H9 (cell line): ENCODE measurements at regions not wholly inside any gene's neighbourhood (a gene's known extent, or its start where the extent isn't known, plus 50 kb on each side); places are given as distances from the start of the nearest gene placed in this dataset.

Experiments used
- DNase-seq: peaks from one replicate; pipeline ENCODE4 v3.0.0-alpha.2; 2017
- H2AFZ ChIP-seq: one replicate; pipeline ENCODE4 v1.6.1; 2013; ENCODE audit warnings: mild to moderate bottlenecking, low read length, control low read depth, moderate library complexity
- H2AK5ac ChIP-seq: 2 replicates; pipeline ENCODE4 v1.6.1; 2013; ENCODE audit warnings: low read length, control low read depth, mixed read lengths; ENCODE audit not compliant: insufficient read length
- H2BK120ac ChIP-seq: one replicate; pipeline ENCODE4 v1.6.1; 2013; ENCODE audit warnings: low read depth, mild to moderate bottlenecking, low read length, control low read depth, inconsistent platforms; ENCODE audit not compliant: poor library complexity, severe bottlenecking
- H2BK12ac ChIP-seq: 2 replicates; pipeline ENCODE4 v1.6.1; 2013; ENCODE audit warnings: low read length, control low read depth, mixed read lengths, low read depth; ENCODE audit not compliant: insufficient read length
- H2BK15ac ChIP-seq: 2 replicates; pipeline ENCODE4 v1.6.1; 2013; ENCODE audit warnings: low read depth, low read length, control low read depth
- H2BK20ac ChIP-seq: one replicate; pipeline ENCODE4 v1.6.1; 2013; ENCODE audit warnings: low read depth, mild to moderate bottlenecking, low read length, control low read depth, inconsistent platforms; ENCODE audit not compliant: poor library complexity, severe bottlenecking
- H2BK5ac ChIP-seq: 2 replicates; pipeline ENCODE4 v1.6.1; 2013; ENCODE audit warnings: low read length, control low read depth, mixed read lengths; ENCODE audit not compliant: insufficient read length
- H3K14ac ChIP-seq: 2 replicates; pipeline ENCODE4 v1.6.1; 2013; ENCODE audit warnings: low read length, control low read depth; ENCODE audit not compliant: insufficient read depth
- H3K18ac ChIP-seq: 2 replicates; pipeline ENCODE4 v1.6.1; 2013; ENCODE audit warnings: low read depth, mild to moderate bottlenecking, mixed read lengths, low read length, control low read depth; ENCODE audit not compliant: insufficient read length
- H3K23ac ChIP-seq: 2 replicates; pipeline ENCODE4 v1.6.1; 2013; ENCODE audit warnings: low read length, control low read depth, mixed read lengths, low read depth; ENCODE audit not compliant: insufficient read length
- H3K23me2 ChIP-seq: 2 replicates; pipeline ENCODE4 v1.6.1; 2013; ENCODE audit warnings: low read depth, mild to moderate bottlenecking, mixed read lengths, low read length, control low read depth; ENCODE audit not compliant: insufficient read length, poor library complexity, severe bottlenecking
- H3K27ac ChIP-seq: 2 replicates; pipeline ENCODE4 v1.5.1; 2013; ENCODE audit warnings: low read length, control low read depth, mixed read lengths, low read depth; ENCODE audit not compliant: insufficient read length
- H3K27me3 ChIP-seq: 2 replicates; pipeline ENCODE4 v1.6.1; 2013; ENCODE audit warnings: low read length, control low read depth, inconsistent platforms; ENCODE audit not compliant: insufficient read depth
- H3K4ac ChIP-seq: 2 replicates; pipeline ENCODE4 v1.6.1; 2013; ENCODE audit warnings: low read depth, mild to moderate bottlenecking, control low read depth, inconsistent platforms, low read length, moderate library complexity
- H3K4me1 ChIP-seq: 2 replicates; pipeline ENCODE4 v1.6.1; 2013; ENCODE audit warnings: low read length, control low read depth, inconsistent platforms; ENCODE audit not compliant: insufficient read depth
- H3K4me2 ChIP-seq: 2 replicates; pipeline ENCODE4 v1.6.1; 2013; ENCODE audit warnings: low read length, control low read depth, mixed read lengths; ENCODE audit not compliant: insufficient read length, insufficient read depth
- H3K56ac ChIP-seq: 2 replicates; pipeline ENCODE4 v1.6.1; 2013; ENCODE audit warnings: low read depth, mild to moderate bottlenecking, mixed read lengths, low read length, control low read depth; ENCODE audit not compliant: insufficient read length
- H3K79me1 ChIP-seq: 2 replicates; pipeline ENCODE4 v1.6.1; 2013; ENCODE audit warnings: low read depth, mild to moderate bottlenecking, moderate library complexity, low read length, control low read depth, inconsistent platforms; ENCODE audit not compliant: insufficient read depth, poor library complexity, severe bottlenecking
- H3K79me2 ChIP-seq: 2 replicates; pipeline ENCODE4 v1.6.1; 2013; ENCODE audit warnings: low read length, control low read depth, inconsistent platforms; ENCODE audit not compliant: insufficient read depth
- H3K9ac ChIP-seq: 2 replicates; pipeline ENCODE4 v1.6.1; 2013; ENCODE audit warnings: low read length, control low read depth, mixed read lengths; ENCODE audit not compliant: insufficient read length; ENCODE audit errors: extremely low read depth
- H3K9me3 ChIP-seq: one replicate; pipeline ENCODE4 v1.6.1; 2013; ENCODE audit warnings: low read depth, low read length, inconsistent platforms; ENCODE audit not compliant: control insufficient read depth
- H3T11ph ChIP-seq: one replicate; pipeline ENCODE4 v1.6.1; 2013; ENCODE audit warnings: mild to moderate bottlenecking, low read length, control low read depth, inconsistent platforms
- H4K20me1 ChIP-seq: one replicate; pipeline ENCODE4 v1.6.1; 2013; ENCODE audit not compliant: control insufficient read depth, insufficient read length, insufficient read depth
- H4K5ac ChIP-seq: 2 replicates; pipeline ENCODE4 v1.6.1; 2013; ENCODE audit warnings: low read depth, mild to moderate bottlenecking, mixed read lengths, low read length, control low read depth; ENCODE audit not compliant: insufficient read length
- H4K8ac ChIP-seq: replicated peaks from 2 replicates; pipeline ENCODE4 v1.6.1; 2013; ENCODE audit warnings: low read length, control low read depth, mixed read lengths, low read depth; ENCODE audit not compliant: insufficient read length
- H4K91ac ChIP-seq: 2 replicates; pipeline ENCODE4 v1.6.1; 2013; ENCODE audit warnings: low read depth, mild to moderate bottlenecking, moderate library complexity, mixed read lengths, low read length, control low read depth; ENCODE audit not compliant: insufficient read length
- H3K27ac Mint-ChIP-seq, 3 experiments: 2 replicates in 2 of 3; 3 replicates in 1 of 3; pipeline ENCODE4 v1.8.0; 2020 to 2021; ENCODE audit warnings: mixed read lengths in 3 of 3, mild to moderate bottlenecking in 1 of 3, moderate library complexity in 1 of 3
- H3K27me3 Mint-ChIP-seq: 2 replicates; pipeline ENCODE4 v1.8.0; 2021; ENCODE audit warnings: low read depth, mild to moderate bottlenecking, moderate library complexity, mixed read lengths
- H3K36me3 Mint-ChIP-seq, 3 experiments: 2 replicates in 2 of 3; 3 replicates in 1 of 3; pipeline ENCODE4 v1.8.0; 2020 to 2021; ENCODE audit warnings: low read depth in 3 of 3, mixed read lengths in 3 of 3; ENCODE audit not compliant: insufficient read depth in 1 of 3
- H3K4me1 Mint-ChIP-seq, 2 experiments: 2 replicates each; pipeline ENCODE4 v1.8.0; 2020; ENCODE audit warnings: mixed read lengths in 2 of 2
- H3K4me3 Mint-ChIP-seq, 2 experiments: 2 replicates in 1 of 2; 3 replicates in 1 of 2; pipeline ENCODE4 v1.8.0; 2020 to 2021; ENCODE audit warnings: mild to moderate bottlenecking in 2 of 2, mixed read lengths in 2 of 2, moderate library complexity in 1 of 2
- H3K9me3 Mint-ChIP-seq, 2 experiments: 2 replicates in 1 of 2; 3 replicates in 1 of 2; pipeline ENCODE4 v1.8.0; 2020; ENCODE audit warnings: mild to moderate bottlenecking in 2 of 2, mixed read lengths in 2 of 2, moderate library complexity in 1 of 2
- CTCF ChIP-seq: fragments of 200-600 bp; sonication (generic); conservative IDR thresholded peaks from 3 replicates; pipeline ENCODE4 v1.8.0; 2021; ENCODE audit warnings: antibody characterized with exemption, mild to moderate bottlenecking
- WGBS: extraction: QIAGEN DNeasy Blood & Tissue Kit; methylation state at CpG from one replicate; pipeline ENCODE4 v1.1.7; 2013; ENCODE audit warnings: missing lambda C conversion rate, low lambda C conversion rate, mixed read lengths; ENCODE audit not compliant: insufficient read length; ENCODE audit errors: extremely low coverage; 5-methylcytosine and 5-hydroxymethylcytosine counted together

- H4K5ac ChIP-seq: no peak overlapping the region
- H3K23ac ChIP-seq: no peak overlapping the region
- no peak overlapping the region for H3K27ac Mint-ChIP-seq
- no peak overlapping the region for H2BK20ac ChIP-seq
- no peak overlapping the region for H3T11ph ChIP-seq
- H2AFZ ChIP-seq: no peak overlapping the region
- H3K4me1 Mint-ChIP-seq: peaks cover 16 to 21% of the 10 kb centered on the region in 2 experiments
- H3K79me2 ChIP-seq: no peaks in the 10 kb centered on the region
- no peak overlapping the region for H3K4me3 Mint-ChIP-seq
- peaks cover 3% of the 10 kb centered on the region; the same call in 1 of the 2 replicates for H3K27me3 Mint-ChIP-seq
- no peak overlapping the region for H3K27ac ChIP-seq
- H2BK5ac ChIP-seq: no peak overlapping the region
- no peak overlapping the region for H4K8ac ChIP-seq
- no peak for DNase-seq
- H3K14ac ChIP-seq: no peak overlapping the region
- H3K79me1 ChIP-seq: no peaks in the 10 kb centered on the region
- H3K4me2 ChIP-seq: no peak overlapping the region
- no peaks in the 10 kb centered on the region for H3K9me3 ChIP-seq
- H2BK120ac ChIP-seq: no peak overlapping the region
- WGBS: no CpG with 5 or more reads among the region's 12 CpGs
- no peaks in the 10 kb centered on the region; a peak in 1 of 7 replicates for H3K36me3 Mint-ChIP-seq
- no peaks in the 10 kb centered on the region for H3K23me2 ChIP-seq
- H3K56ac ChIP-seq: no peak overlapping the region
- H3K18ac ChIP-seq: no peak overlapping the region
- no peaks in the 10 kb centered on the region for H3K27me3 ChIP-seq
- peaks cover 0 to 2% of the 10 kb centered on the region in 2 experiments; a peak in 1 of 5 replicates for H3K9me3 Mint-ChIP-seq
- TF ChIP-seq CTCF: no peak
- no peak overlapping the region for H4K91ac ChIP-seq
- no peak overlapping the region for H2BK15ac ChIP-seq
- no peak overlapping the region for H3K9ac ChIP-seq
- no peaks in the 10 kb centered on the region for H3K4me1 ChIP-seq
- no peaks in the 10 kb centered on the region for H4K20me1 ChIP-seq
- no peak overlapping the region for H3K4ac ChIP-seq
- no peak overlapping the region for H2BK12ac ChIP-seq
- no peak overlapping the region for H2AK5ac ChIP-seq
Observed at GRCh38 chr5:174459071-174459702, 265.2 kb upstream of the MSX2 start.
